WTC11 (cell line): ENCODE measurements at regions not wholly inside any gene's neighbourhood (a gene's known extent, or its start where the extent isn't known, plus 50 kb on each side); places are given as distances from the start of the nearest gene placed in this dataset.

ENCODE experiments used
- ATAC-seq: fragments of 200-7000 bp; cut with Tn5 transposase; 2 replicates; pipeline ENCODE4 v1.10.0; 2021; ENCODE audit warnings: mild to moderate bottlenecking, moderate library complexity
- CTCF ChIA-PET: fragments of 300-600 bp; sonication (Branson Sonifier 250); formaldehyde crosslinking; loops from one replicate; lab custom pipeline; 2021; ENCODE audit warnings: antibody characterized with exemption; lab: Charles Lee
- POLR2A ChIA-PET: fragments of 350-600 bp; sonication (Branson Sonifier 250); formaldehyde crosslinking; loops from one replicate; lab custom pipeline; 2021; ENCODE audit warnings: antibody characterized with exemption; lab: Charles Lee
- DNase-seq: peaks from one replicate; pipeline ENCODE4 v3.0.0; 2021; ENCODE audit warnings: low spot score
- H3K27ac Mint-ChIP-seq: 2 replicates; pipeline ENCODE4 v1.8.0; 2021; ENCODE audit warnings: mixed read lengths
- H3K27me3 Mint-ChIP-seq: 2 replicates; pipeline ENCODE4 v1.8.0; 2021; ENCODE audit warnings: low read depth, mild to moderate bottlenecking, moderate library complexity, mixed read lengths
- H3K36me3 Mint-ChIP-seq: 2 replicates; pipeline ENCODE4 v1.8.0; 2021; ENCODE audit warnings: mixed read lengths
- H3K4me1 Mint-ChIP-seq: 2 replicates; pipeline ENCODE4 v1.8.0; 2022; ENCODE audit warnings: mixed read lengths
- H3K4me3 Mint-ChIP-seq: 2 replicates; pipeline ENCODE4 v1.8.0; 2021; ENCODE audit warnings: mild to moderate bottlenecking, moderate library complexity, mixed read lengths
- H3K9me3 Mint-ChIP-seq: 2 replicates; pipeline ENCODE4 v1.8.0; 2021; ENCODE audit warnings: mixed read lengths
- FOXP4 ChIP-seq: sonication (generic); formaldehyde crosslinking; IDR thresholded peaks from 2 replicates; pipeline ENCODE4 v1.8.0; 2022; ENCODE audit warnings: mild to moderate bottlenecking, missing genetic modification reagents
- HMGA2 ChIP-seq: fragments of 250-450 bp; sonication (Bioruptor Pico); IDR thresholded peaks from 2 replicates; pipeline ENCODE4 v1.4.0; 2021; ENCODE audit warnings: mild to moderate bottlenecking, moderate library complexity
- JAZF1 ChIP-seq: fragments of 250-450 bp; sonication (Bioruptor Pico); IDR thresholded peaks from 2 replicates; pipeline ENCODE4 v1.9.0; 2021; ENCODE audit warnings: moderate library complexity, mild to moderate bottlenecking, inconsistent platforms
- MYBL2 ChIP-seq: sonication (generic); formaldehyde crosslinking; IDR thresholded peaks from 2 replicates; pipeline ENCODE4 v1.8.1; 2023; ENCODE audit warnings: mild to moderate bottlenecking, moderate library complexity, missing genetic modification reagents
- NR3C1 ChIP-seq: sonication (generic); formaldehyde crosslinking; conservative IDR thresholded peaks from 2 replicates; pipeline ENCODE4 v1.8.1; 2023; ENCODE audit warnings: low read depth, mild to moderate bottlenecking, missing genetic modification reagents
- PRRX2 ChIP-seq: fragments of 250-450 bp; sonication (Bioruptor Pico); IDR thresholded peaks from 2 replicates; pipeline ENCODE4 v1.8.0; 2021; ENCODE audit warnings: mild to moderate bottlenecking
- RELA ChIP-seq: sonication (generic); formaldehyde crosslinking; IDR thresholded peaks from 2 replicates; pipeline ENCODE4 v1.8.1; 2022; ENCODE audit warnings: missing genetic modification reagents, mild to moderate bottlenecking, borderline replicate concordance
- TEAD4 ChIP-seq: sonication (generic); formaldehyde crosslinking; IDR thresholded peaks from 2 replicates; pipeline ENCODE4 v1.8.0; 2022; ENCODE audit warnings: mild to moderate bottlenecking, missing genetic modification reagents
- USF1 ChIP-seq: sonication (generic); formaldehyde crosslinking; IDR thresholded peaks from 2 replicates; pipeline ENCODE4 v1.8.0; 2022; ENCODE audit warnings: mild to moderate bottlenecking, missing genetic modification reagents
- USF2 ChIP-seq: sonication (generic); formaldehyde crosslinking; IDR thresholded peaks from 2 replicates; pipeline ENCODE4 v1.8.1; 2023; ENCODE audit warnings: mild to moderate bottlenecking, missing genetic modification reagents, moderate library complexity
- ZBTB21 ChIP-seq: sonication (generic); formaldehyde crosslinking; IDR thresholded peaks from 2 replicates; pipeline ENCODE4 v1.8.1; 2023; ENCODE audit warnings: mild to moderate bottlenecking, missing genetic modification reagents, borderline replicate concordance
- ZNF263 ChIP-seq: sonication (generic); formaldehyde crosslinking; IDR thresholded peaks from 2 replicates; pipeline ENCODE4 v1.8.1; 2022; ENCODE audit warnings: low read depth, mild to moderate bottlenecking, moderate library complexity, missing genetic modification reagents
- ZSCAN18 ChIP-seq: fragments of 250-450 bp; sonication (Bioruptor Pico); IDR thresholded peaks from 2 replicates; pipeline ENCODE4 v2.1.2; 2022; ENCODE audit warnings: mild to moderate bottlenecking, moderate library complexity
- TF ChIP-seq, protein P1 (sequence below): fragments of 250-450 bp; sonication (Bioruptor Pico); IDR thresholded peaks from 2 replicates; pipeline ENCODE4 v1.8.0; 2021; ENCODE audit warnings: mild to moderate bottlenecking
- TF ChIP-seq, protein P2 (sequence below): sonication (generic); formaldehyde crosslinking; IDR thresholded peaks from 2 replicates; pipeline ENCODE4 v1.8.0; 2023; ENCODE audit warnings: mild to moderate bottlenecking, missing genetic modification reagents
- TF ChIP-seq, protein P3 (sequence below): sonication (generic); formaldehyde crosslinking; IDR thresholded peaks from 2 replicates; pipeline ENCODE4 v1.8.0; 2022; ENCODE audit warnings: missing genetic modification reagents

- Mint-ChIP-seq H3K4me3 (no peak overlapping the region), H3K27me3 (no peaks in the 10 kb centered on the region), H3K9me3 (no peaks in the 10 kb centered on the region), H3K4me1 (no peaks in the 10 kb centered on the region), H3K27ac (no peak overlapping the region), H3K36me3 (no peaks in the 10 kb centered on the region)
- POLR2A ChIA-PET = no interaction called here
- ATAC-seq (no peak), DNase-seq (no peak)
- TF ChIP-seq HMGA2 (CRISPR knock-in tag) (peak; percentile 100), JAZF1 (CRISPR knock-in tag) (no peak)
- CTCF ChIA-PET = no interaction called here
Measured at GRCh38 chr13:105007166-105007808, 1528.2 kb downstream of the EFNB2 start.

DNA sequence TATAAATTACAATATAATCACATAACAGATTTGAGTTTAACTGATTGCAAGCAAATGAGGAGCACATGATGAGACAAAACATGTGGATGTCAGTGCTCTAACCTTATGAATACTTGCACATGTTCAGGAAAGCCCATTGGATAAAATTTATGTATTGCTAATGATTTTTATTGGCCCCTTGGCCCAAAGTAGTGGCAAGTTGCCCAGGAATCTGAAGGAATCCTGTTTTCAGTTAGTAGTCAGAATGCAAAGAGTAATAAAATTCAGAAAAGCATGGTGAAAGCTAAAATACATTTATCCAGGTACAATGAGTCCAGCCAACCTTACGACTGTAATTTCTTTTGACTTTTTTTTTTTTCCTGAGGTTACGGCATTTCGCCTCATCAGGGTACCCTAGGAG lies 1539.4 kb downstream of the EFNB2 start:
- no peaks in the 10 kb centered on the region for H3K4me1 Mint-ChIP-seq
- ChIA-PET CTCF (no interaction called here), POLR2A (no interaction called here)
- H3K27ac Mint-ChIP-seq = no peak overlapping the region
- H3K9me3 Mint-ChIP-seq = no peaks in the 10 kb centered on the region
- H3K4me3 Mint-ChIP-seq = no peak overlapping the region
- H3K27me3 Mint-ChIP-seq = no peaks in the 10 kb centered on the region
- DNase-seq = no peak
- no peaks in the 10 kb centered on the region for H3K36me3 Mint-ChIP-seq
- TF ChIP-seq, protein P1, sequence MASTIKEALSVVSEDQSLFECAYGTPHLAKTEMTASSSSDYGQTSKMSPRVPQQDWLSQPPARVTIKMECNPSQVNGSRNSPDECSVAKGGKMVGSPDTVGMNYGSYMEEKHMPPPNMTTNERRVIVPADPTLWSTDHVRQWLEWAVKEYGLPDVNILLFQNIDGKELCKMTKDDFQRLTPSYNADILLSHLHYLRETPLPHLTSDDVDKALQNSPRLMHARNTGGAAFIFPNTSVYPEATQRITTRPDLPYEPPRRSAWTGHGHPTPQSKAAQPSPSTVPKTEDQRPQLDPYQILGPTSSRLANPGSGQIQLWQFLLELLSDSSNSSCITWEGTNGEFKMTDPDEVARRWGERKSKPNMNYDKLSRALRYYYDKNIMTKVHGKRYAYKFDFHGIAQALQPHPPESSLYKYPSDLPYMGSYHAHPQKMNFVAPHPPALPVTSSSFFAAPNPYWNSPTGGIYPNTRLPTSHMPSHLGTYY (CRISPR knock-in tag) = no peak
- ATAC-seq = no peak

DNA sequence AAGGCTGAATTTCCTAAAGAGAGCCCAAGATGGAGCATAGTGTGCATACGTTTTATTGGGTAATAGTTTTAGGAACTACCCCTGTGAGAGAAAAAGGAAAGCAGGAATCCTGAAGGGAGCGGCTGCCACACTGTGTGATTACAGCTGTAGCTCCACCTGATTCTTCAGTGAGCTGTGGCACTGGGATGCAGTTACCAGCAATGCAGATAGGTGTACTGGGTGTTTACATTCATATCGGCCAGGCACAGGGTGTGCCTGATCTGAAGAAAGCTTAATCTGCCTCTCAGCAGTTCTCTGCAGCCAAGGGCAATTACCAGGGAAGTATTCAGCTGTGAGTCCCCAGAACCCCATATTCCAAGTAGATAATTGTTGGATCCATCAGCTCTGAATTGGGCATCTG lies 1541.8 kb downstream of the EFNB2 start:
- Mint-ChIP-seq H3K36me3 (no peaks in the 10 kb centered on the region), H3K27ac (no peak overlapping the region), H3K4me1 (no peaks in the 10 kb centered on the region)
- ATAC-seq (peak; percentile 82), DNase-seq (no peak)
- no peak for TF ChIP-seq ZBTB21
- TF ChIP-seq, all 79 proteins: peak for 0
- POLR2A ChIA-PET = no interaction called here
- H3K9me3 Mint-ChIP-seq = no peaks in the 10 kb centered on the region
- no peak overlapping the region for H3K4me3 Mint-ChIP-seq
- no peaks in the 10 kb centered on the region for H3K27me3 Mint-ChIP-seq
- CTCF ChIA-PET = no interaction called here

DNA sequence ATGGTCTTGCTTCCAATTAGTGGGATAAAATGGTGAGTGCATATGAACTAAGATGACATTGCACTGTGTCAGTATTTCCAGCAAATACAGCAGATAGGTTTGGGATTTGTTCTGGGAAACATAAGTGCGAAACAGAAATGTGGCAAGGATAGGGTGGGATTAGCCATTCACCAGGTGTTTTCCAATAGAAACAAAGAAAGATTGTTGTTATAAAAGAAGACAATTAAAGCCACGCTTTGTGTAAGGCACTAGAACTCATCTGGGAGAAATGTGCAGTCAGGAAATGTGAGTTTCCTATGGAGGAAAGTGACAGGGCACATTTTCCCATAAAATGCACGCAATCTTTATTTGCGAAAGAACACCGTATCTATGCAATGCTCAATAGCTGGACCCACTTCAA lies 1547.8 kb downstream of the EFNB2 start:
- Mint-ChIP-seq H3K36me3 (no peaks in the 10 kb centered on the region), H3K27me3 (no peaks in the 10 kb centered on the region), H3K9me3 (no peaks in the 10 kb centered on the region), H3K4me1 (no peaks in the 10 kb centered on the region), H3K27ac (no peak overlapping the region), H3K4me3 (no peak overlapping the region)
- ChIA-PET POLR2A (no interaction called here), CTCF (no interaction called here)
- DNase-seq = no peak
- no peak for ATAC-seq
- TF ChIP-seq NR3C1 (CRISPR knock-in tag) = no peak
- no peak for TF ChIP-seq ZSCAN18 (CRISPR knock-in tag)
- no peak for TF ChIP-seq USF1 (CRISPR knock-in tag)
- TF ChIP-seq, protein P2, sequence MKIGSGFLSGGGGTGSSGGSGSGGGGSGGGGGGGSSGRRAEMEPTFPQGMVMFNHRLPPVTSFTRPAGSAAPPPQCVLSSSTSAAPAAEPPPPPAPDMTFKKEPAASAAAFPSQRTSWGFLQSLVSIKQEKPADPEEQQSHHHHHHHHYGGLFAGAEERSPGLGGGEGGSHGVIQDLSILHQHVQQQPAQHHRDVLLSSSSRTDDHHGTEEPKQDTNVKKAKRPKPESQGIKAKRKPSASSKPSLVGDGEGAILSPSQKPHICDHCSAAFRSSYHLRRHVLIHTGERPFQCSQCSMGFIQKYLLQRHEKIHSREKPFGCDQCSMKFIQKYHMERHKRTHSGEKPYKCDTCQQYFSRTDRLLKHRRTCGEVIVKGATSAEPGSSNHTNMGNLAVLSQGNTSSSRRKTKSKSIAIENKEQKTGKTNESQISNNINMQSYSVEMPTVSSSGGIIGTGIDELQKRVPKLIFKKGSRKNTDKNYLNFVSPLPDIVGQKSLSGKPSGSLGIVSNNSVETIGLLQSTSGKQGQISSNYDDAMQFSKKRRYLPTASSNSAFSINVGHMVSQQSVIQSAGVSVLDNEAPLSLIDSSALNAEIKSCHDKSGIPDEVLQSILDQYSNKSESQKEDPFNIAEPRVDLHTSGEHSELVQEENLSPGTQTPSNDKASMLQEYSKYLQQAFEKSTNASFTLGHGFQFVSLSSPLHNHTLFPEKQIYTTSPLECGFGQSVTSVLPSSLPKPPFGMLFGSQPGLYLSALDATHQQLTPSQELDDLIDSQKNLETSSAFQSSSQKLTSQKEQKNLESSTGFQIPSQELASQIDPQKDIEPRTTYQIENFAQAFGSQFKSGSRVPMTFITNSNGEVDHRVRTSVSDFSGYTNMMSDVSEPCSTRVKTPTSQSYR (CRISPR knock-in tag) = no peak
- no peak for TF ChIP-seq RELA (CRISPR knock-in tag)
- TF ChIP-seq MYBL2 (CRISPR knock-in tag) = no peak
- TF ChIP-seq PRRX2 = no peak
- TF ChIP-seq FOXP4 (CRISPR knock-in tag) = no peak
- no peak for TF ChIP-seq USF2 (CRISPR knock-in tag)
- TF ChIP-seq TEAD4 (CRISPR knock-in tag) = no peak
- no peak for TF ChIP-seq ZNF263 (CRISPR knock-in tag)
- TF ChIP-seq, protein P3, sequence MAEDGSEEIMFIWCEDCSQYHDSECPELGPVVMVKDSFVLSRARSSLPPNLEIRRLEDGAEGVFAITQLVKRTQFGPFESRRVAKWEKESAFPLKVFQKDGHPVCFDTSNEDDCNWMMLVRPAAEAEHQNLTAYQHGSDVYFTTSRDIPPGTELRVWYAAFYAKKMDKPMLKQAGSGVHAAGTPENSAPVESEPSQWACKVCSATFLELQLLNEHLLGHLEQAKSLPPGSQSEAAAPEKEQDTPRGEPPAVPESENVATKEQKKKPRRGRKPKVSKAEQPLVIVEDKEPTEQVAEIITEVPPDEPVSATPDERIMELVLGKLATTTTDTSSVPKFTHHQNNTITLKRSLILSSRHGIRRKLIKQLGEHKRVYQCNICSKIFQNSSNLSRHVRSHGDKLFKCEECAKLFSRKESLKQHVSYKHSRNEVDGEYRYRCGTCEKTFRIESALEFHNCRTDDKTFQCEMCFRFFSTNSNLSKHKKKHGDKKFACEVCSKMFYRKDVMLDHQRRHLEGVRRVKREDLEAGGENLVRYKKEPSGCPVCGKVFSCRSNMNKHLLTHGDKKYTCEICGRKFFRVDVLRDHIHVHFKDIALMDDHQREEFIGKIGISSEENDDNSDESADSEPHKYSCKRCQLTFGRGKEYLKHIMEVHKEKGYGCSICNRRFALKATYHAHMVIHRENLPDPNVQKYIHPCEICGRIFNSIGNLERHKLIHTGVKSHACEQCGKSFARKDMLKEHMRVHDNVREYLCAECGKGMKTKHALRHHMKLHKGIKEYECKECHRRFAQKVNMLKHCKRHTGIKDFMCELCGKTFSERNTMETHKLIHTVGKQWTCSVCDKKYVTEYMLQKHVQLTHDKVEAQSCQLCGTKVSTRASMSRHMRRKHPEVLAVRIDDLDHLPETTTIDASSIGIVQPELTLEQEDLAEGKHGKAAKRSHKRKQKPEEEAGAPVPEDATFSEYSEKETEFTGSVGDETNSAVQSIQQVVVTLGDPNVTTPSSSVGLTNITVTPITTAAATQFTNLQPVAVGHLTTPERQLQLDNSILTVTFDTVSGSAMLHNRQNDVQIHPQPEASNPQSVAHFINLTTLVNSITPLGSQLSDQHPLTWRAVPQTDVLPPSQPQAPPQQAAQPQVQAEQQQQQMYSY (CRISPR knock-in tag) = no peak
